CD4-positive, alpha-beta T cell treated with Interleukin-1 beta for 1 hour (primary cell): ENCODE measurements at regions not wholly inside any gene's neighbourhood (a gene's known extent, or its start where the extent isn't known, plus 50 kb on each side); places are given as distances from the start of the nearest gene placed in this dataset.
"Not testable (repeated sequence)": the region's sequence is repeated elsewhere in the genome, so short reads cannot be mapped to it uniquely, and the experiment has no call there.

ENCODE experiments used
- DNase-seq, 2 donors: peaks; one replicate each; pipeline ENCODE4 v3.0.0-alpha.2; 2020 to 2022

- DNase-seq = no peak
Measured at GRCh38 chr12:42030588-42030987, 114.1 kb downstream of the GXYLT1 start.

- DNase-seq = no peak
Measured at GRCh38 chr12:42027546-42027945, 117.1 kb downstream of the GXYLT1 start.

GRCh38 chr12:42024495-42024830 lies 120.2 kb downstream of the GXYLT1 start:
- DNase-seq = no peak

- DNase-seq = peak; percentile 59 to 61
Measured at GRCh38 chr12:42023733-42024494, 120.8 kb downstream of the GXYLT1 start.

GRCh38 chr12:42021937-42022336 lies 122.7 kb downstream of the GXYLT1 start:
- DNase-seq = not testable (repeated sequence)

- peak in 1 of 2 donors; percentile 5 for DNase-seq
Measured at GRCh38 chr12:42021469-42021868, 123.2 kb downstream of the GXYLT1 start.

GRCh38 chr12:42020226-42020625 lies 124.4 kb downstream of the GXYLT1 start:
- DNase-seq = no peak

- no peak for DNase-seq
Measured at GRCh38 chr12:42019746-42020145, 124.9 kb downstream of the GXYLT1 start.

GRCh38 chr12:42017051-42017450 lies 127.6 kb downstream of the GXYLT1 start:
- DNase-seq = no peak

- no peak for DNase-seq
Measured at GRCh38 chr12:42015051-42015461, 129.6 kb downstream of the GXYLT1 start.

- DNase-seq = not testable (repeated sequence)
Measured at GRCh38 chr12:42012501-42012900, 132.2 kb downstream of the GXYLT1 start.

GRCh38 chr12:42010715-42011114 lies 134.0 kb downstream of the GXYLT1 start:
- no peak for DNase-seq

- DNase-seq = no peak
Measured at GRCh38 chr12:42010257-42010656, 134.4 kb downstream of the GXYLT1 start.

GRCh38 chr12:42008996-42009395 lies 135.7 kb downstream of the GXYLT1 start:
- DNase-seq = no peak

- no peak for DNase-seq
Measured at GRCh38 chr12:42003031-42003430, 141.6 kb downstream of the GXYLT1 start.

- DNase-seq = no peak
Measured at GRCh38 chr12:42002563-42002962, 142.1 kb downstream of the GXYLT1 start.

- no peak for DNase-seq
Measured at GRCh38 chr12:41998436-41998835, 146.2 kb downstream of the GXYLT1 start.

- no peak for DNase-seq
Measured at GRCh38 chr12:41993283-41993682, 151.4 kb downstream of the GXYLT1 start.

GRCh38 chr12:41992692-41993215 lies 151.9 kb downstream of the GXYLT1 start:
- DNase-seq = no peak

- no peak for DNase-seq
Measured at GRCh38 chr12:41992022-41992421, 152.7 kb downstream of the GXYLT1 start.

GRCh38 chr12:41988715-41989114 lies 156.0 kb downstream of the GXYLT1 start:
- no peak for DNase-seq

- not testable (repeated sequence) for DNase-seq
Measured at GRCh38 chr12:41986513-41986912, 158.2 kb downstream of the GXYLT1 start.

- DNase-seq = no peak
Measured at GRCh38 chr12:41983856-41984255, 160.8 kb downstream of the GXYLT1 start.

- no peak for DNase-seq
Measured at GRCh38 chr12:41983394-41983793, 161.3 kb downstream of the GXYLT1 start.

- no peak for DNase-seq
Measured at GRCh38 chr12:41981758-41982157, 162.9 kb downstream of the GXYLT1 start.
